HG03439 (cell line): ENCODE measurements at regions not wholly inside any gene's neighbourhood (a gene's known extent, or its start where the extent isn't known, plus 50 kb on each side); places are given as distances from the start of the nearest gene placed in this dataset.

Experiments
- ATAC-seq: cut with Tn5 transposase; IDR thresholded peaks from one replicate; pipeline ENCODE4 v1.9.1; 2021; ENCODE audit warnings: mild to moderate bottlenecking, moderate library complexity; ENCODE audit not compliant: unreplicated experiment

GRCh38 chr10:4316161-4316810 is 509.7 kb upstream of the AKR1E2 start:
- no peak for ATAC-seq

DNA sequence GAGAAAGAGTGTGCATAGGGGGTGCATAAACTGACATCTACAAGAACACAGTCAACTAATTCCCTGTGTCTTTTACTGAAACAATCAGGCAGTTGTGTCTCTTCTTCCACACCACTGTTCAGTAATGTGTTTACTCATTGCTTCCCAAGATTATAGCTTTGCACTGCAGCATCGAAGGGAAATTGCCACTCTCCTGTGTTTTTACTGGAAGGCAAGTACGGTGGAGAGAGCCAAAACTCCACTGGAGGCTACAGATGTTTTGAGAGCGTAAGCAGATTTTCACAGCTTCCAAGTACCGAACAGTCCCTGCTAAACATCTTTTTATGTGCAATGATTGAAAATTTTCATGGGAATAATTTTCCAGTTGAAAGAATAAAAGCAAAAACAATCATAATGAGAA is 510.5 kb upstream of the AKR1E2 start:
- ATAC-seq, result no peak

GRCh38 chr10:4313051-4313450 is 513.0 kb upstream of the AKR1E2 start:
- ATAC-seq, result no peak

GRCh38 chr10:4312051-4312835 is 513.8 kb upstream of the AKR1E2 start:
- no peak for ATAC-seq

GRCh38 chr10:4310172-4310571 is 515.8 kb upstream of the AKR1E2 start:
- ATAC-seq, result no peak

DNA sequence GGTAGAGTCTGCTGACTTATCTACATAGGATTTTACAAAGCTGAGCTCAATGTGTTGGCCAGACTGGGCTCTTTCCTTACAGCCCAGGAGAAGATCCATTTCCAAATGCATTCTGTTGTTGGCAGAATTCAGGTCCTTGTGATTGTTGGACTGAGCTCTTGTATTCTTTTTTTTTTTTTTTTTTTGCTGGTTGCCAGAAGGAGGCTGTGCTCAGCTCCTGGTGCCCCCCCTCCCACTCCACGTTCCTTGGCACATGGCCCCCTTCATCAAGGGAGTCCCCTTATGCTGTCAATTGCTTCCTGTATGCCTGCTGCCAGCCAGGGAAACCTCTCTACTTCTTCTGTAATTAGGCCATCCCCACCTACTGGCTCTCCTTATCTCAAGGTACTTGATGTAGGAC is 518.1 kb upstream of the AKR1E2 start:
- no peak for ATAC-seq

DNA sequence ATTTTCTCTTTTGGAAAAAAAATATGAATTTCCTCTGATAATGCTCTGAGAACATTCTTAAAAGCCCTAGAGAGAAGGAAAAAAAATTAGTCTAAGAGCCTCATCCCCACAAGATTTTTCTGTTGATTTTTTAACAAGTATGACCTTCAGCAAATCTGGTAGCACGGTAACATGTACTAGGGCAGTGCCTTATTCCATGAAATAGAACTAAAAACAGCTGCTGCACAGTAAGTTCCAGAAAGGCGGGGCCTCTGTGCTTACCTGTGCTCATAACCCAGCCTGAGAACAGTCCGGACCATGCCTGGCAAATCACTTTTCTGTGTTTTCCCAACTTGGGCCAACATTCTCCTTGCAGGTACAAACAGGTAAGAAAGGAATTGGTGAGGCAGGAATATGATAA is 519.1 kb upstream of the AKR1E2 start:
- no peak for ATAC-seq

- ATAC-seq, result no peak
These were observed 518.0 kb upstream of the KLF6 start for GRCh38 chr10:4303045-4303444.

DNA sequence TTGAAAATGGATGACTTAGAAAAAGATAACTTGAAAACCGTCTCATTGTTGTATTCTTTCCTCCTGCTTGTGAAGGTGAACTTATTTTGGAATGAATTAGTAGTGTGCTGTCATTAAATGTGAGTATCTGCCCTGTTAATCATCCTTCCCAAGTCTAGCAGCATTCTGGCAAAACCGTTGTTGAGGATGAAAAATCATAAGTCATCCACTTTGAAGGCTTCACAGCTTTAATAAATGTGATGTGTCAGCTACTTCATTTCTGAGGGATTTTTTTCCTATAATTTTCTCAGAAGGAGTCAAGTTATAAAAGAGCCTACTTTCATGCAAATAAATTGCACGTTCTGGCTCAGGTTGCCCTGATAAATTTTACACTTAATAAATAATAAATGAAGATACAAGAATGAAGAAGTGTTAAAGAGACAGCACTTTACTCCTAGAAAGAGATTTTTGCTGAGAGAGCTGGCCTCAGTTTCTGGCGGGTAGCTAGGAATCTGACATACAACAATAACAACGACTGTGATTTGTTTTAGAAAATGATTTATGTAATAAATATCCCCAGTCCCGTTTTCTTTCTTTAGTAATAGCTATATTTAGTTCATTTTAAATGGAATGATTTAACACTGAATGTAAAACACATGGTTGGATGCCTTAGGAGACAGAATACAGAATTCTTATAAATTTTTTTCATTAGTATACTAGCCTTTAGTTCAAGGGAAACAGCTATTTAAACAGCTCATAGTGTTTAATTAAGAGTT is 516.5 kb upstream of the KLF6 start:
- ATAC-seq, result no peak

DNA sequence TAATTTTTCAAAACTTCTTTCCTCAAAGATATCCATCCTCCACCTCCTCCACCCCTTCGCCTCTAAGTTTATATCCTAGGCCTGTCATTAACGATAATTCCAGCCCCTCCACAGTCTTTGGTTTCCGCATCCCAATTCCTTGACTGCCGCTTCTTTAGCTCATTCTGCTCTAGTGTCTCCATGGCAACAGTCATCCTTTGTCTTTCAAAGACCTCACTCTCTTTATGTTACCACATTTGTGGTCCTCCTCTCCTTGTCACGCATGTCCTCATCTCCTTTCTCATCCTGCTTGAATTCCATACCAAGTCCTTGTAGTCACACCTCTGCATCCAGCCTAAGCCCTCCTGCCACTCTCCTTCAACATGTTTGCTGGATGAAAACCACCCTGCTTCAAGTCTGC is 511.2 kb upstream of the KLF6 start:
- ATAC-seq, result no peak

DNA sequence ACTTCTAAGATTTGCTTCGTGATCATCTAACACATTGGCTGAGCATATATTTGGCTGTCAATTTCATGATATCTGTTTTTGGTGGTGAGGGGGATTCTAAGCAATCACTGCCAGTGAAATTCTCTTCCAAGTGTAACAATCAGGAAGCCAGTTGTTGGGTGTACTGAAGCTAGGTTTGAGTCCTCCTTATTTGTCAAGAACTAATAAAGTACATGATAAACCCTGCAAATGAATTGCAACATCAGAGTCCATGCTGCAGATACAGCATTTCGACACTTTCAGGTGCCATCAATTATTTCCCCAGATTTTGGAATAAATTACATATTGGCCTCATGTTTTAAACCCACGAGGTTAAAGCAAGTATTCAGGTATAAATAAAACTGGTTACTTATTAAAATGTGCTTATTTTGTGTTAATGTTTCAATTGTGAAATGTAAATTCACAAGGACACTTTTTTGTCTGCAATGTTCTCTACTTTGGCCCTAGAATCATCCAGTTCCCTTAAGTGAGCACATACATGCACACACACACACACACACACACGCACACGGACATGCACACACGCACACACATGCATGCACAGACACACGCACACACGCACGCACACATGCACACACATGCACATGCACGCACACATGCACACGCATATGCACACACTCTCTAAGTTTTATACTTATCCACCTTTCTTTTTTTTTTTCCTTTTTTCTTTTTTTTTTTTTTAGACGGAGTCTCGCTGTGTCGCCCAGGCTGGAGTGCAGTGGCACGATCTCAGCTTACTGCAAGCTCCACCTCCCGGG is 510.2 kb upstream of the KLF6 start:
- ATAC-seq, result no peak

DNA sequence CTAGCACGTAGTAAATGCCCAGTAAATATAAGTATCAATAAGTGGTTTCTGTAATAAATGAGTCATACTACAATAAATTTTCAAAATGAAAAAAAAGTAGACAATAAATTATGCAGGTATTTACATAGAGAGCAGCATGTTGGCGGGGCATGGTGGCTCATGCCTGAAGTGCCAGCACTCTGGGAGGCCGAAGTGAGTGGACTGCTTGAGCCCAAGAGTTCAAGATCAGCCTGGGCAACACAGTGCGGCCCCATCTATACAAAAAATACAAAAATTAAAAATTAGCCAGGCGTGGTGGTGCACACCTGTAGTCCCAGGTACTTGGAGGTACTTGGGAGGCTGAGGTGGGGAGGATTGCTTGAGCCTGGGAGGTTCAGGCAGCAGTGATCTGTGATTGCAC is 509.3 kb upstream of the KLF6 start:
- no peak for ATAC-seq

GRCh38 chr10:4291990-4292389 is 507.0 kb upstream of the KLF6 start:
- no peak for ATAC-seq

DNA sequence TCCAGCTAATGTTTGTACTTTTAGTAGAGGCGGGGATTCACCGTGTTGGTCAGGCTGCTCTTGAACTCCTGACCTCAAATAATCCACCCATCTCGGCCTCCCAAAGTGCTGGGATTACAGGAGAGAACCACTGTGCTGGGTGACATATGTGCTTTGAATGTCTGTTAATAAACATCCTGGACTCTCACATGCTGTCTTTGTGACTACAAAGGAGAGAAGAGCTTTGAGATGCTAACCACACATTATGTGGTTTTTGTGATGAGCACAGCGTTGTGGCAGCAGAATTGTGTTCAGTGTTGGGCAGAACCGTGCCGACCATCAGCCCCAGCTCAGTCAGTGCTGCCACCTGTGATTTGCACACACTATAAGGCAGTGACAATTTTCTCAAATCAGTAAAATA is 500.1 kb upstream of the KLF6 start:
- ATAC-seq, result no peak

- ATAC-seq, result no peak
These were observed 499.0 kb upstream of the KLF6 start for GRCh38 chr10:4283846-4284610.

DNA sequence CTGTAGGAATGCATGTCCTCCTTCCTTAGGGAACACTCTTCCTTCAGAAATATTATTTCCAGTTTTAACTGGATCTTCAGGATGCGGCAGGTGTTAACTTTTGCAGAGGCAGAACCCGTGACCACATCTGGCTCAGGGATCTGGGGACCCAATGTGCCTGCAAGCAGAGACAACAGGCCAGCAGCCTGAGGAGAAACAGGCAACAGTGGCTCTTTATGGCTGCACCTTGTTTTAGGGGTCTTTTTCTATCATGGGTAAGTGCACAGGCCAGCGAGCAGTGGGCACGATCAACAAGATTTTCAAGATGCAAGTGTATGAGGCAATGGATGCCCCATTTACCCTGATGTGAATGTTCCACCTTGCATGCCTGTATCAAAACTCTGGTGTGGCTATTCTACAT is 497.5 kb upstream of the KLF6 start:
- no peak for ATAC-seq

GRCh38 chr10:4281190-4281825 is 496.3 kb upstream of the KLF6 start:
- ATAC-seq, result no peak

DNA sequence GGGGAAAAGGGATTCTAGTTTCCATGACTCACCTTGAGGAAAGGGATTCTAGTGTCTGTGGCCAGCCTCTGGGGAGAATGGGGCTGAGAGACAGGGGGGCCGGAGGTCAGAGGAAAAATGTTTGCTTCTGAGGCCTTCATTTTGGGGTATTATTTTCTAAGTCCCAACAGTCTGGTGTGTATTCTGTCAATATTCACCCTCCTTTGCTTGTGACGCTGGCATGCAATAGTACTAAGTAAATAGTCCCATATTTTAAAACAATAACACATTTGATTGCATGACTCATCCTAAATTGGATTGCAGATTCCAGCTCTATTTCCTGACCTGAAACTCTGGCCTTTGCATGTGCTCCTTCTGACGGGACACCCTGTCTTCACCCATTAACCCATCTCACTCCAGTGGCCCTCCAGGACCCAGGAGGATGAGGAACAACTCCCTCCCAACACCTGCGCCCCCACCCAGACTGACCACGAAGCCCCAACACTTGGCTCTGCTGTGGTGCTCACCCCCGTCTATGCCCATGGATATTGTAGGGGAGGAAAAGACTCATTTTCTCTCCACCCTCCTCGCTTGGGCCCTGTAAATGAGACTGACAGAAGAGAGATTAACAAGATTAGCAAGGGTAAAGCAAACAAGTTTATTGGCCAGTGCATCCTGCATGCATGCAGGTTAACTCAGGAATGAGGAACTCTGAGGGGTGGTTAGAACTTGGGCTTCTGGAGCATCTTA is 495.6 kb upstream of the KLF6 start:
- ATAC-seq, result no peak

DNA sequence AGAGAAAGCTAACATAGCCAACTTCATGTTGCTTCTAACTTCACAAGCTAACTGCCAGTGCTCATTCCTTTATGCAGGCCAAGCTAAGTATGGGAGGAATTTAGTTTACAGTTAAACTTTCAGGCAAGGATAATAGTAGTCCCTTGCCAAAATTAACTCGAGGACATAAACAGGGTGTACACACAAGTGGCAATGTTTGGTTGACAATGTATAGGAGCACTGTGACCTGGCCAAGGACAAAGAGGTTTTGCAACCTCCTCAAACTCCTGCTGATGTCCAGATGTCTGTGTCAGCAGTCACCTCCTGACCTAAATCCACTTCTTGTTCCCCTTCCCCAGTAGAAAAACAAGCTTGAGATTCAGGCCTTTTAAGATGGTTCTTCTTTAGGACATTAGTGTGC is 494.6 kb upstream of the KLF6 start:
- ATAC-seq, result no peak
